GM19467 (cell line): ENCODE measurements at regions not wholly inside any gene's neighbourhood (a gene's known extent, or its start where the extent isn't known, plus 50 kb on each side); places are given as distances from the start of the nearest gene placed in this dataset.
"Not testable (repeated sequence)": the region's sequence is repeated elsewhere in the genome, so short reads cannot be mapped to it uniquely, and the experiment has no call there.

Source experiments
- ATAC-seq: cut with Tn5 transposase; IDR thresholded peaks from one replicate; pipeline ENCODE4 v1.9.1; 2021; ENCODE audit warnings: mild to moderate bottlenecking, moderate library complexity; ENCODE audit not compliant: unreplicated experiment

- ATAC-seq = no peak
These were observed 199.6 kb upstream of the SEMA3D start for GRCh38 chr7:85386460-85386859.

- no peak for ATAC-seq
These were observed 197.5 kb upstream of the SEMA3D start for GRCh38 chr7:85384392-85384791.

GRCh38 chr7:85381212-85381611 is 194.4 kb upstream of the SEMA3D start:
- no peak for ATAC-seq

- no peak for ATAC-seq
These were observed 189.7 kb upstream of the SEMA3D start for GRCh38 chr7:85376589-85376988.

GRCh38 chr7:85356916-85357315 is 170.1 kb upstream of the SEMA3D start:
- no peak for ATAC-seq

- ATAC-seq = no peak
These were observed 156.6 kb upstream of the SEMA3D start for GRCh38 chr7:85343484-85343883.

- ATAC-seq = no peak
These were observed 155.9 kb upstream of the SEMA3D start for GRCh38 chr7:85342781-85343180.

- ATAC-seq = no peak
These were observed 155.1 kb upstream of the SEMA3D start for GRCh38 chr7:85341973-85342372.

- no peak for ATAC-seq
These were observed 154.3 kb upstream of the SEMA3D start for GRCh38 chr7:85341121-85341520.

GRCh38 chr7:85336086-85336485 is 149.2 kb upstream of the SEMA3D start:
- ATAC-seq = no peak

- ATAC-seq = not testable (repeated sequence)
These were observed 148.3 kb upstream of the SEMA3D start for GRCh38 chr7:85335113-85335512.

GRCh38 chr7:85328456-85328998 is 141.7 kb upstream of the SEMA3D start:
- no peak for ATAC-seq

- ATAC-seq = no peak
These were observed 137.4 kb upstream of the SEMA3D start for GRCh38 chr7:85324145-85324799.

GRCh38 chr7:85322252-85322651 is 135.4 kb upstream of the SEMA3D start:
- no peak for ATAC-seq

GRCh38 chr7:85320699-85321476 is 134.0 kb upstream of the SEMA3D start:
- no peak for ATAC-seq

GRCh38 chr7:85316489-85316888 is 129.6 kb upstream of the SEMA3D start:
- ATAC-seq = no peak

GRCh38 chr7:85310301-85310700 is 123.4 kb upstream of the SEMA3D start:
- ATAC-seq = no peak

GRCh38 chr7:85306115-85306514 is 119.3 kb upstream of the SEMA3D start:
- no peak for ATAC-seq

GRCh38 chr7:85294176-85294575 is 107.3 kb upstream of the SEMA3D start:
- ATAC-seq = no peak

- ATAC-seq = peak; percentile 58
These were observed 106.2 kb upstream of the SEMA3D start for GRCh38 chr7:85292908-85293576.

GRCh38 chr7:85290269-85290668 is 103.4 kb upstream of the SEMA3D start:
- no peak for ATAC-seq

GRCh38 chr7:85289279-85289678 is 102.4 kb upstream of the SEMA3D start:
- no peak for ATAC-seq
